ENCODE measurements at regions not wholly inside any gene's neighbourhood (a gene's known extent, or its start where the extent isn't known, plus 50 kb on each side); places are given as distances from the start of the nearest gene placed in this dataset.

GRCh38 chr16:86062271-86062965 lies 163.5 kb downstream of the IRF8 start:
- DNase-seq = no peak

- no peak for DNase-seq
Observed at GRCh38 chr16:86063760-86064405, 164.9 kb downstream of the IRF8 start.

GRCh38 chr16:86064431-86065250 lies 165.7 kb downstream of the IRF8 start:
- DNase-seq = no peak

- no peak for DNase-seq
Observed at GRCh38 chr16:86065711-86066110, 166.7 kb downstream of the IRF8 start.

- DNase-seq = no peak
Observed at GRCh38 chr16:86066811-86067210, 167.8 kb downstream of the IRF8 start.

- no peak for DNase-seq
Observed at GRCh38 chr16:86067516-86067915, 168.6 kb downstream of the IRF8 start.

- DNase-seq = no peak
Observed at GRCh38 chr16:86067936-86068335, 169.0 kb downstream of the IRF8 start.

- no peak for DNase-seq
Observed at GRCh38 chr16:86068722-86069121, 169.8 kb downstream of the IRF8 start.

GRCh38 chr16:86069736-86070298 lies 170.9 kb downstream of the IRF8 start:
- DNase-seq = no peak

- no peak for DNase-seq
Observed at GRCh38 chr16:86070484-86070883, 171.5 kb downstream of the IRF8 start.

- DNase-seq = no peak
Observed at GRCh38 chr16:86070971-86071370, 172.0 kb downstream of the IRF8 start.

- DNase-seq = no peak
Observed at GRCh38 chr16:86071611-86072240, 172.8 kb downstream of the IRF8 start.

GRCh38 chr16:86072328-86073102 lies 173.6 kb downstream of the IRF8 start:
- peak; percentile 55 for DNase-seq

- DNase-seq = no peak
Observed at GRCh38 chr16:86073103-86073625, 174.2 kb downstream of the IRF8 start.

- DNase-seq = no peak
Observed at GRCh38 chr16:86073763-86074493, 175.0 kb downstream of the IRF8 start.

GRCh38 chr16:86074651-86075487 lies 175.9 kb downstream of the IRF8 start:
- DNase-seq = peak; percentile 8

GRCh38 chr16:86075488-86075785 lies 176.5 kb downstream of the IRF8 start:
- DNase-seq = no peak

- DNase-seq = no peak
Observed at GRCh38 chr16:86075839-86076440, 177.0 kb downstream of the IRF8 start.

- no peak for DNase-seq
Observed at GRCh38 chr16:86076606-86077005, 177.6 kb downstream of the IRF8 start.

All from fibroblast of skin of right biceps (primary cell).